Occipital lobe (tissue), 1 donor: ENCODE measurements at regions not wholly inside any gene's neighbourhood (a gene's known extent, or its start where the extent isn't known, plus 50 kb on each side); places are given as distances from the start of the nearest gene placed in this dataset.

Experiments used
- DNase-seq: peaks from one replicate; lab custom pipeline; 2025; lab: John Stamatoyannopoulos, UW

- DNase-seq = no peak
These were observed 279.8 kb downstream of the IKZF2 start for GRCh38 chr2:212871597-212871996.

GRCh38 chr2:212864186-212864585 lies 287.2 kb downstream of the IKZF2 start:
- no peak for DNase-seq

GRCh38 chr2:212863185-212863588 lies 288.2 kb downstream of the IKZF2 start:
- no peak for DNase-seq

- no peak for DNase-seq
These were observed 292.9 kb downstream of the IKZF2 start for GRCh38 chr2:212858496-212858895.

- DNase-seq = no peak
These were observed 296.6 kb downstream of the IKZF2 start for GRCh38 chr2:212854771-212855170.

- DNase-seq = no peak
These were observed 297.3 kb downstream of the IKZF2 start for GRCh38 chr2:212854116-212854515.

- DNase-seq = no peak
These were observed 305.5 kb downstream of the IKZF2 start for GRCh38 chr2:212845941-212846340.

- no peak for DNase-seq
These were observed 305.0 kb upstream of the ERBB4 start for GRCh38 chr2:212843409-212844199.

GRCh38 chr2:212842544-212843185 lies 304.1 kb upstream of the ERBB4 start:
- DNase-seq = no peak

- no peak for DNase-seq
These were observed 302.9 kb upstream of the ERBB4 start for GRCh38 chr2:212841460-212841859.

GRCh38 chr2:212832211-212833195 lies 293.9 kb upstream of the ERBB4 start:
- no peak for DNase-seq

GRCh38 chr2:212831671-212832199 lies 293.1 kb upstream of the ERBB4 start:
- DNase-seq = no peak

GRCh38 chr2:212816267-212816666 lies 277.7 kb upstream of the ERBB4 start:
- DNase-seq = no peak

- DNase-seq = no peak
These were observed 276.9 kb upstream of the ERBB4 start for GRCh38 chr2:212815453-212815852.

- no peak for DNase-seq
These were observed 276.3 kb upstream of the ERBB4 start for GRCh38 chr2:212814941-212815340.

GRCh38 chr2:212811921-212812320 lies 273.3 kb upstream of the ERBB4 start:
- DNase-seq = no peak

- DNase-seq = no peak
These were observed 272.6 kb upstream of the ERBB4 start for GRCh38 chr2:212811036-212811805.

- DNase-seq = no peak
These were observed 259.0 kb upstream of the ERBB4 start for GRCh38 chr2:212797484-212798205.

GRCh38 chr2:212794471-212794870 lies 255.9 kb upstream of the ERBB4 start:
- DNase-seq = no peak

- DNase-seq = no peak
These were observed 253.0 kb upstream of the ERBB4 start for GRCh38 chr2:212791569-212791968.
